SK-N-MC (cell line): ENCODE measurements at regions not wholly inside any gene's neighbourhood (a gene's known extent, or its start where the extent isn't known, plus 50 kb on each side); places are given as distances from the start of the nearest gene placed in this dataset.

Source experiments
- EZH2 ChIP-seq: fragments of 200-600 bp; sonication (generic); IDR thresholded peaks from one replicate; pipeline ENCODE4 v1.6.1; 2017; ENCODE audit warnings: antibody characterized with exemption
- FOXP2 ChIP-seq: optimal IDR thresholded peaks from 2 replicates; pipeline ENCODE3; 2011; ENCODE audit warnings: mild to moderate bottlenecking, moderate library complexity; ENCODE audit not compliant: insufficient read depth; ENCODE audit errors: extremely low read length, control extremely low read depth
- POLR2AphosphoS5 ChIP-seq: IDR thresholded peaks from 2 replicates; pipeline ENCODE4 v1.6.1; 2012; ENCODE audit warnings: mild to moderate bottlenecking, low read depth, low read length, borderline replicate concordance

- TF ChIP-seq POLR2AphosphoS5, result no peak
- TF ChIP-seq EZH2, result no peak
- no peak for TF ChIP-seq FOXP2
Measured at GRCh38 chr3:187856555-187856954, 111.3 kb upstream of the BCL6 start.
